HG02759 (cell line): ENCODE measurements at regions not wholly inside any gene's neighbourhood (a gene's known extent, or its start where the extent isn't known, plus 50 kb on each side); places are given as distances from the start of the nearest gene placed in this dataset.

ENCODE experiments used
- ATAC-seq: cut with Tn5 transposase; IDR thresholded peaks from one replicate; pipeline ENCODE4 v1.9.1; 2021; ENCODE audit warnings: mild to moderate bottlenecking, moderate library complexity; ENCODE audit not compliant: unreplicated experiment

- ATAC-seq = no peak
Observed at GRCh38 chrX:43005561-43005960, 227.6 kb upstream of the PPP1R2C start.

- no peak for ATAC-seq
Observed at GRCh38 chrX:43008356-43008755, 230.4 kb upstream of the PPP1R2C start.

GRCh38 chrX:43016021-43016420 is 238.1 kb upstream of the PPP1R2C start:
- ATAC-seq = no peak

- no peak for ATAC-seq
Observed at GRCh38 chrX:43018031-43018430, 240.1 kb upstream of the PPP1R2C start.

- no peak for ATAC-seq
Observed at GRCh38 chrX:43019021-43019420, 241.1 kb upstream of the PPP1R2C start.

DNA sequence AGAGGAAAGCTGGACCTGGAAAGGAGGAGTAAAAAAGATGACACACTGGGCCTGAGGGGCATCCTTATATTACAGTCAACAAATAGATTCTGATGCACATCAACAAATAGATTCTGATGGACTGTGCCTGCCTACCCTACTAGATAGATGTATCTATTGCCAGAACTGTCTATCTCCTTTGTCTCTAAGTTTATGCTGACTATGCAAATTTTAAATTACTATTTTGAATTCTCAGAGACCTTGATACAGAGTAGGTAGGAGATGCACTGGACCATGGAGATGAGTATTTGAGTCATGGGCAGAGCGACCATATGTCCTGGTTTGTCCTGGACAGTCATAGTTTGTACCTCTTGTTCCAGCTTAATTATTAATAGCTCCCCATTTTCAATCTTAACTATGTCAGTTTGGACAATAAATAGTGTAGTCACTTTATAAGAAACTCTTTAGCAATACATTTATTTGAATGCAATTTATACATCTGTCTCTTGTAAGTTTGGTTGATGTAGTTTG is 247.9 kb upstream of the PPP1R2C start:
- no peak for ATAC-seq

DNA sequence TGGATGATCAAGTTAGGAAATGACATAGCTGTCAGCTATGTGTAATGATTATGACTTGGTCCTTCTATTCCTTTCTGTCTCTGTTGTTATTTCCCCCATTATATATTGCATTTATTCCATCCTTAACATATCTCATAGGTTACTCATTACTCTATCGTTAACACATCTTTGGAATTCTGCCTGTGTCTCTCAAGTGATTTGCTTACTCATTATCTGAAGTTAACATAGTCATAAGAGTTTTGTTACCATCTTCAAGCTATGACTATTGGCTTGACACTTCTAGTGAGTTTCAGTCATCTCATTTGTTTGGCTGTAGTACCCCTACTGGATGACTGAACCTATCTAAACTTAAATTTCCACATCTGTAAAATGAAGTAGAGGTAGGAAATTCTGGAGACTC is 286.1 kb upstream of the PPP1R2C start:
- ATAC-seq = no peak

GRCh38 chrX:43065978-43066377 is 288.0 kb upstream of the PPP1R2C start:
- ATAC-seq = no peak

- ATAC-seq = no peak
Observed at GRCh38 chrX:43068639-43069038, 290.7 kb upstream of the PPP1R2C start.

- ATAC-seq = no peak
Observed at GRCh38 chrX:43083016-43083415, 305.1 kb upstream of the PPP1R2C start.

GRCh38 chrX:43087830-43088229 is 309.9 kb upstream of the PPP1R2C start:
- ATAC-seq = no peak

- ATAC-seq = no peak
Observed at GRCh38 chrX:43096830-43097229, 318.9 kb upstream of the PPP1R2C start.

- ATAC-seq = no peak
Observed at GRCh38 chrX:43106009-43106408, 328.0 kb upstream of the PPP1R2C start.

DNA sequence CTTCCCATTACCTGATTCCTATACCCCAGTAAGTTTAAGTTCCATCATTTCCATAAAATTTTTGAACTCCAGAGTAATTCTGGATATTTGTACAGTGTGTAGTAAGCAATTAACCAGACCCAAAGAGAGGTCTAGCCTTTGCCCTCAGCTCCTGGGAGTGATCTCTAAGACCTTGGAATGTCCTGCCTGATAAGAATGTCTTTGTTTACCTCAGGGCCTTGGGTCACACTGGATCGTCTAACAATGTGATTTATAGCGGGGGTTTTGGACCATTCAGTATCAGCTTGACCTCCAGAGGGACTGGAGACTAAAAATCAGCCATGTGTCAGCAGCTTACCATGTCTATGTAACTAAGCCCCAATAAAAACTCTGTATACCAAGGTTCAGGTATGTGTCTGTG is 330.9 kb upstream of the PPP1R2C start:
- no peak for ATAC-seq

DNA sequence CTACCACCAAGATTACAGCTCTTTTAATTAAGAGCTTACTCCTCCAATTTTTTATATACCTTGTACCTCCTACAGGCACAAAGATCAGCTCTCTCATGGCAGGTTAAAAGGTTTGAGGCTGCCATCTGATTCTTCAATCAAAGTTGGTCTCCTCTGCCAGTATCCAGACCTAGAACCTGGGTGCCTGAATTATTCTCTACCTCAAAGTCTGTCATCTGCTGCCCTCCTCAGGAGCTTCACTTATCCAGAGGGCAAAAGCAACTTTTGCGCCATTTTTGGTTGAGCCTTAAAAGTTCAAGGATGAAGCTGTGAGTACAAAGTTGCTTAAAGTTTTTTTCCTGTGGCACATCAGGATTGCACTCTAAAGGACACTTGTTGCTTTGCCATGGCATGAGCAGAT is 343.7 kb upstream of the PPP1R2C start:
- no peak for ATAC-seq

GRCh38 chrX:43139645-43140044 is 361.7 kb upstream of the PPP1R2C start:
- no peak for ATAC-seq

- no peak for ATAC-seq
Observed at GRCh38 chrX:43140582-43140981, 362.6 kb upstream of the PPP1R2C start.

- ATAC-seq = no peak
Observed at GRCh38 chrX:43141885-43142284, 363.9 kb upstream of the PPP1R2C start.

DNA sequence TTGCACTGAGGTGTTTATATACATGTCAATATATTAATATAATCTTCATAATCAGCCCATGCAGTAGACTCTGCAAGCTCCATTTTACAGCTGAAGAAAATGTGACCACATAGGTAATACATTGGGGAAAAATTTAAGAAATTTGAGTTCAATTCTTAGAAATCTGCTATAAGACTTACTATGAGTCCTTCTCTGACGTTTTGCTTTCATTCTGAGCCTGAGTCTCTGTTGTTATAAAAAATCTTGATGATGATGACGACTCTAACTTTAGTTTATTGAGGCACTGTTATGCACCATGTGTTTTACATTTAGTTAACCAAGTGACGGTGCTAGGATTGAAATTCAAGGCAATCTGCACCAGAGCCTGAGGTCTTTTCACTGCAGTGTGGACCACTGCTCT is 370.3 kb upstream of the PPP1R2C start:
- no peak for ATAC-seq

GRCh38 chrX:43165343-43165920 is 387.5 kb upstream of the PPP1R2C start:
- no peak for ATAC-seq

DNA sequence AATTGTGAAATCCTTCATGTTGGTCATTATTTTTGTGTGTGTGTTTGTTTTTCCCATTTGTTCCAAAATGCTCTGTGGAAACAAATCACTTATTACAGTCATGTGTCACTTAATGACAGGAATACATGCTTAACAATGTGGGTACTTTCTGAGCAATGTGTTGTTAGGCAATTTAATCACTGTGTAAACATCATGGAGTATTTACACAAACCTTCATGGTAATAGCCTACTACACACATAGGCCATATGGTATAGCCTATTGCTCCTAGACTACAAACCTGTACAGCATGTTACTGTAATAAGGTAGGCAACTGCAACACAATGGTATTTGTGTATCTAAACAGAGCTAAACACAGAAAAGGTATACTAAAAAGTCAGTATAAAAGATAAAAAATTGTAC is 388.9 kb upstream of the PPP1R2C start:
- ATAC-seq = no peak

- ATAC-seq = no peak
Observed at GRCh38 chrX:43175434-43175833, 397.5 kb upstream of the PPP1R2C start.

- ATAC-seq = no peak
Observed at GRCh38 chrX:43176686-43177085, 398.7 kb upstream of the PPP1R2C start.
